K562 (cell line): ENCODE measurements at regions not wholly inside any gene's neighbourhood (a gene's known extent, or its start where the extent isn't known, plus 50 kb on each side); places are given as distances from the start of the nearest gene placed in this dataset.

Experiments
- RBBP5 ChIP-seq: fragments of 200-600 bp; sonication (generic); IDR thresholded peaks from 2 replicates; pipeline ENCODE4 v1.6.1; 2012; ENCODE audit warnings: borderline replicate concordance, mild to moderate bottlenecking, low read length, control low read depth, inconsistent platforms; ENCODE audit not compliant: insufficient read depth, poor library complexity, severe bottlenecking
- ZNF354B ChIP-seq: fragments of 250-450 bp; sonication (Bioruptor Pico); IDR thresholded peaks from 2 replicates; pipeline ENCODE4 v1.4.0; 2020
- ZNF512 ChIP-seq: IDR thresholded peaks from 2 replicates; pipeline ENCODE4 v1.6.1; 2016; ENCODE audit warnings: missing genetic modification characterization, missing compliant biosample characterization
- ZNF551 ChIP-seq: fragments of 250-450 bp; sonication (Bioruptor Pico); IDR thresholded peaks from 2 replicates; pipeline ENCODE4 v1.5.0; 2021; ENCODE audit warnings: mild to moderate bottlenecking, moderate library complexity
- TF ChIP-seq, protein P1 (sequence below): fragments of 200-800 bp; sonication (Bioruptor generic); IDR thresholded peaks from 2 replicates; pipeline ENCODE4 v1.6.1; 2017; ENCODE audit warnings: missing genetic modification characterization, missing compliant biosample characterization

- TF ChIP-seq ZNF354B (no peak), ZNF551 (no peak), ZNF512 (tag) (no peak), RBBP5 (no peak)
- TF ChIP-seq, protein P1, sequence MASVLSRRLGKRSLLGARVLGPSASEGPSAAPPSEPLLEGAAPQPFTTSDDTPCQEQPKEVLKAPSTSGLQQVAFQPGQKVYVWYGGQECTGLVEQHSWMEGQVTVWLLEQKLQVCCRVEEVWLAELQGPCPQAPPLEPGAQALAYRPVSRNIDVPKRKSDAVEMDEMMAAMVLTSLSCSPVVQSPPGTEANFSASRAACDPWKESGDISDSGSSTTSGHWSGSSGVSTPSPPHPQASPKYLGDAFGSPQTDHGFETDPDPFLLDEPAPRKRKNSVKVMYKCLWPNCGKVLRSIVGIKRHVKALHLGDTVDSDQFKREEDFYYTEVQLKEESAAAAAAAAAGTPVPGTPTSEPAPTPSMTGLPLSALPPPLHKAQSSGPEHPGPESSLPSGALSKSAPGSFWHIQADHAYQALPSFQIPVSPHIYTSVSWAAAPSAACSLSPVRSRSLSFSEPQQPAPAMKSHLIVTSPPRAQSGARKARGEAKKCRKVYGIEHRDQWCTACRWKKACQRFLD (CRISPR knock-in tag) = no peak
Measured at GRCh38 chr3:77746048-77746447, 706.1 kb downstream of the ROBO2 start.
